HG03175 (cell line): ENCODE measurements at regions not wholly inside any gene's neighbourhood (a gene's known extent, or its start where the extent isn't known, plus 50 kb on each side); places are given as distances from the start of the nearest gene placed in this dataset.

ENCODE experiments used
- ATAC-seq: cut with Tn5 transposase; IDR thresholded peaks from one replicate; pipeline ENCODE4 v1.9.1; 2021; ENCODE audit warnings: mild to moderate bottlenecking, moderate library complexity; ENCODE audit not compliant: unreplicated experiment

DNA sequence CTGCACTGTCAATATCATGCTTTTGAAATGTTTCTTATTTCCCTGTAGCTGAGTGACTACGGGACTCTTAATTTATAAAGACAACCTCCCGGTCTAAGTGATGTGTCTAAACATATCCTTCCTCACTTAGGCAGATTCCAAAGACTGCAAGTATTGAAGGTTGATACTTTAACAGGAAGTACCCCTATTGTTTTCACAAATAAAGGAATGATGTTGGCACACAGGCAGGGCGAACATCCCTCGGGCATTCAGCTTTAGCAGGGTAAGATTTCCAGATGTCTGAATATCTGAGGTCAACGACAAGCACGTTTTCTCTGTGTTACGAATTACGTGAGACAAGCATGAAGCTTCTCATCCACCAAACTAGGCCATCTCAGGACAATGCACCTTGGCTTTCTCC lies 638.0 kb upstream of the FRG1 start:
- no peak for ATAC-seq

DNA sequence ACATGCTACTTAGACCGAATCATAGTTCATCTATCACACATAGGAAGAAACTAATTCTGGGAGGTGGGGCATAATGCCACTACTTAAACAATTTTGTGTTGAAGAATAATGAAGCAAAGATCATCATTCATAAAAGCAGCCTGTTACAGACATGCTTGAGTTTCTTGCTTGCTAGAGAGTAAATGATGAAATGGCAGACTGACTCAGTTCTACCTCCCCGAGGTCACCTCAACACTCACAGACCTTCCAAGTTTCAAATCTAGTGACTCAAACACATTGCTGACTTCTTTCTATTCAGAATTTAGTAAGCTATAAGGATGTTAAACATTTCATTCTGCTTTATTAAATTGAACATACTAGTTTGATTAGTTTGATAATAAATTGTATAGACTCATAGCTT lies 636.5 kb upstream of the FRG1 start:
- no peak for ATAC-seq

DNA sequence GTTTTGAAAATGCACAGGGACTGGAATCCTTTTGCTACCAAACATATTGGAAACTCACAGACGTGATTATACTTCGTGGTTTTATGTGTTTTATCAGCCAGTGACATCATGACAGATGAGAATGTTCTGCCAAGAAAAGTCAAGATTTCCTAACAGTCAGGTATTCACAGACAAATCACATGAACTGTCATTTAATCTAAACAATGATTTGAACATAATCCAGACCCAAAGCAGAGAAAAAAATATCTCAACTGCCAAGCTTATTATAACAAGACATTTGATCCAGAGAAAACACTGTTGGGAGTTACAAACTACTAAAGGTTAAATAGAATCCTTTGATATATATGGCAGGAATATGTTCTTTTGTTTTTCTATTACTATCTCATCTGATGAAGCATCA lies 635.9 kb upstream of the FRG1 start:
- no peak for ATAC-seq

DNA sequence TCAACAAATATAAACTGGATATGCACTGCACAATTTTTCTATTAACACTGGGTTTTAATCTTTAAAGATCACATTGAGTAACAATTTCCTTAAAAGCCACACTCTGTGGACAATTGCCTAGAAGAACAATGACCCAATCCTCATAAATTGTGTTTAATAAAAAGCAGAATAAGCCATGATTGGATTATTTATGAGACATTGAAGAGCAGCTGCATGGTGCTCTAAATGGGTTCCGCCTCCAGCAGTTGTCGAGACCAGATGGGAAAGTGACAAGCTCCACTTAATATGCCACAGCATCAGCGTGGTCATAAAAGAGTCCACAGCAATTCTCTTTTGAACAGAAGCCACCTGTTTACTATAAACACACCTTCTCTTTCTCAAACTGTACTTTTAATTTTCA lies 635.2 kb upstream of the FRG1 start:
- no peak for ATAC-seq

DNA sequence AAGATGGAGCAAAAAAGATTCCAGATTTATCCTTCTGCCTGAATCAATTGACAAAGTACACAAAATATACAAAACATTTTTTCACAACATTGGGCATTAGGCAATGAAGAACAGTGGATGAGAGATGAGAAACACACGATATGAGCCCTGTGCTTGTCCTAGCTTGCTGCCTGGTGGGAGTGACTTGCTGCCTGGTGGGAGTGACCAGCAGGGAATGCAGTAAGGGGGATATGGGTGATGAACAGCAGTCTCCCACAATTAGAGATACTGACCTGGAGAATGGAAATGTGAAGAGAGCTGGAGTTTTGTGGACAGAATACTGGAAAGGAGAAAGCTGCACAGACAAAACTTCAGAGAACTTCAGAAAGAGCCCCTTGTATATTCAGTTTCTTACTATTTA lies 629.4 kb upstream of the FRG1 start:
- no peak for ATAC-seq

DNA sequence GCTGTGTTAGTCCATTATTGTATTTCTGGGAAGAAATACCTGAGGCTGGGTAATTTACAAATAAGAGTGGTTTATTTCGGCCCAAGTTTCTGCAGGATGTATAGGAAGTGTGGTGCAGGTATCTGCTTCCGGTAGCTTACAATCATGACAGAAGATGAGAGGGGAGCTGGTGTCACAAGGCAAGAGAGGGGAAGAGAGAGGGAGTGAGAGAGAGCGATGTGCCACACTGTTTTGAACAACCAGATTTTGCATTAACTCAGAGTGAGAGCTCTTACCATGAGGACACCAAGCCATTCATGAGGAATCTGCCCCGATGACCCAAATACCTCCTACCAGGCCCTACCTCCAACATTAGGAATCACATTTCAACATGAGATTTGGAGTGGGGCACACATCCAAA lies 627.6 kb upstream of the FRG1 start:
- ATAC-seq = no peak

DNA sequence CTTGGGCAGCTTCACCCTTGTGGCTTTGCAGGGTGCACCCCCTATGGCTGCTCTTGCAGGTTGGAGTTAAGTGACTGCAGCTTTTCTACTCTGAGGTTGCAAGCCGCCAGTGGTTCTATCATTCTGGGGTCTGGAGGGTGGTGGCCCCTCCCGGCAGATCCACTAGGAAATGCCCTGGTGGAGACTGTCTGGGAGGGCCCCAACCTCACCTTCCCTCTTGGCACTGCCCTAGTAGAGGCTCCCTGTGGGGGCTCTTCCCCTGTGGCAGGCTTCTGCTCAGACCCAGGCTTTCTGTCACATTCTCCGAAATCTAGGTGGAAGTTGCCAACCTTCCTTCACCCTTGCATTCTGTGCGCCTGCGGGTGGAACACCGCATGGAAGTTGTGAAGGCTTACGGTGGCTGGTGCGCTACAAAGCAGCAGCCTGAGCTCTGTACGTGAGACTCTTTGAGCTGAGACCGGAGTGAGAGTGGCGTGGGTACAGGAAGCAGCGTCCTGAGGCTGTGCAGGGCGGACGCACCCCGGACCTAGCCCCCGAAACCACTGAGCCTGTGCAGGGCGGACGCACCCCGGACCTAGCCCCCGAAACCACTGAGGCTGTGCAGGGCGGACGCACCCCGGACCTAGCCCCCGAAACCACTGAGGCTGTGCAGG lies 626.7 kb upstream of the FRG1 start:
- no peak for ATAC-seq

DNA sequence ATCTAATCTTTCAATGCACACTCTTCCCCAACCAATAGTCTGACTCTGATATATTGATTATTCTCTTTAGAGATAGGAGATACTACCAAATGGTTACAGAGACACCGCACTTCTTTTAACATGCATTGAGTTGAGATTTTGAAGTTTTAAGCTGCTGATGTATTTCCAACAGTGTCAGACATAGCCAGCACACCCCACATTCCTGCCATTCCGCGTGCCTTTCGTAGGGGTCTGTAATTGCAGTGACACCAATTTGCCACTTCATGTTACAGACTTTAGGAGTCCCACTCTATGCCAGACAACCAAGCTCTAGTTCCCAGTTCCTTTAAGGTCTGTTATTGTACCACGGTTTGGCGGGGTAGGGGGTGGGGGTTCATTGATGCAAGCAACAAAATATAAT lies 618.2 kb upstream of the FRG1 start:
- no peak for ATAC-seq

DNA sequence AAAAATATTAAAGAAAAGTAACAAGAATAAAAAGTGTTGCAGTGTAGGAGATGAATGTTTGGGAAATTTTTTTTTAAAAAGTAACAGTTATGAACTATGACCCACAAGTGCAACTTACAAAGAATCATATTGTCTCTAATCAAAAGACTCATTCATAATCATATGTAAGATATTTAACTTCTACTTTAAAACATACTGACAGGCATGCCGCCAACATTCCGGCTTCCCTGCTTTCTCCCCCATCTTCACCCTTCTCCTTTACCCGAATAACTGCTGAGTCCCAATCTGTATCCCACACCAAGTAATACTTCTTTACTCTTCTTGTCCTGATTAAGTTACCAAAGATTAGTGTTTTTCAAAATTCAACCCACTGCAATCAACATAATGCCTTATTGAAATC lies 598.8 kb upstream of the FRG1 start:
- no peak for ATAC-seq

DNA sequence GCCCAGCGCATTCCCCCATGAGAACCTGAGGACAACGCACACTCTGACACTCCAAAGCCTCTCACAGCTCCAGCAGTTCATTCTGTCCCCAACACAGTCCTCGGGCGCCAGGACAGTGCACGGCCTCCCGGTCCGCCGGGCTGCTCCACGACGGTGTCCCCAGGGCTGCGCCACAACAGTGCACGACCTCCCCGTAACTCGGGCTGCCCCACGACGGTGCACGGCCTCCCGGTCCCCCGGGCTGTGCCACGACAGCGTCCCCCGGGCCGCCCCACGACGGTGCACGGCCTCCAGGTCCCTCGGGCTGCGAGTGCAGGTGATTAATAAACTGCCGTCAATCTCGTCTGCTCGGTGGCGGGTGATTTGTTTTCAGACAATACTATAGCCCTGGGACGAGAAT lies 585.1 kb upstream of the FRG1 start:
- no peak for ATAC-seq

DNA sequence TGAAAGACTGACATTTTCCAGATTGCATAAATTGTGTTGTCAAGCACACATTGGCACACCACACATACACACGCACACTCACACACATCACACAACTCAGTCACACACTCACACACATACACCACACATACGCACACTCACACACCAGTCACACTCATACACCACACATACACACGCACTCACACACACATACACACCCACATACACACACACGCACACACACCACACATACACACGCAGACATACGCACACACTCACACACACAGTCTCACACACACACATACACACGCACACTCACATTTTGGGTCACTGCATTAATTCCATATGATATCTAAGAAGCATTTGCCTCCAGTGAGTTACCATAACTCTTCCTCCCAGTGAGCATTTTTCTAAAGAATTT lies 578.3 kb upstream of the FRG1 start:
- ATAC-seq = no peak

DNA sequence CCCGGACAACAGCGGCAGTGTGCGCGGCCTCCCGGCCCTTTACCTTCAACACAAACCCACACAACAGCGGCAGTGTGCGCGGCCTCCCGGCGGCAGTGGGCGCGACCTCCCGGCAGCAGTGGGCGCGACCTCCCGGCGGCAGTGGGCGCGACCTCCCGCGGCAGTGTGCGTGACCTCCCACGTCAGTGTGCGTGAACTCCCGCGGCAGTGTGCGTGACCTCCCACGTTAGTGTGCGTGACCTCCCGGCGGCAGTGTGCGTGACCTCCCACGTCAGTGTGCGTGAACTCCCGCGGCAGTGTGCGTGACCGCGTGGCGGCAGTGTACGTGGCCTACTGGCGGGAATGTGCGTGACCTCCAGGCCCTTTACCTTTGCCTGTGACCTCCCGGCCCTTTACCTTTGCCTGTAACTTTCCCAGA lies 576.6 kb upstream of the FRG1 start:
- no peak for ATAC-seq

DNA sequence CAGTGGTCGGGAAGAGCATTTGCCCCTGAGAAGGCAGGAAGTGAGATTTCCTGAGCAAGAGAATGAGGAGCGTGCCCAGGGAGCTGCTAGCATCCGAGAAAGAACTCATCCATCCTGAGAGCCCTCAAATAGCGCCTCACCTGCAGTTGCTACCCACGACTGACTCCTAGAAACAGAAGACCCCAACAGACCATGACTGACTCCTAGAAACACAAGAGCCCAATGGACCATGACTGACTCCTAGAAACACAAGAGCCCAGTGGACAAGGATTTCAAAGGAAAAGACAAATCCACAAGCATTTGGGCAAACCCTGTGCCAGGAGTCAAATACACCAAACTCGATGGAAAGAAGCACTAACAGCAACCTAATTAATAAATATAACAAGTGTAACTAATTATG lies 575.2 kb upstream of the FRG1 start:
- no peak for ATAC-seq

DNA sequence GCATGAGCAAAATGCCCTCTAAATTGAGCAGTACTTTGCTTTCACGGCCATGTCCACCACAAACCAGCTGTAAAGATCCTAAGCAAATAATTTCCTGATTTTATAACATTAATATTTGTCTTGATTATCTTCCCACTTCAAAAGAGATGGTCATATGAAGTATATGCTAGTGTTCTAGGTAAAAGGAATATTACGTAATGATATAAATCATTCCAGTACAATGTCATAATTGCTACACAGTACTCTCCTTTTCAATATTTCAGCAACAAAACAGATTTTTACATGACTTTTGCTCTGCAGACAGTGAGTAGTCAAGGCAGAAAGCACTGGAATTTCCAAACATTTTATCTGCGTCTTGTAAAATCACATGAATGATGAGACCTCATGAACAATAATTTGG lies 572.8 kb upstream of the FRG1 start:
- no peak for ATAC-seq

DNA sequence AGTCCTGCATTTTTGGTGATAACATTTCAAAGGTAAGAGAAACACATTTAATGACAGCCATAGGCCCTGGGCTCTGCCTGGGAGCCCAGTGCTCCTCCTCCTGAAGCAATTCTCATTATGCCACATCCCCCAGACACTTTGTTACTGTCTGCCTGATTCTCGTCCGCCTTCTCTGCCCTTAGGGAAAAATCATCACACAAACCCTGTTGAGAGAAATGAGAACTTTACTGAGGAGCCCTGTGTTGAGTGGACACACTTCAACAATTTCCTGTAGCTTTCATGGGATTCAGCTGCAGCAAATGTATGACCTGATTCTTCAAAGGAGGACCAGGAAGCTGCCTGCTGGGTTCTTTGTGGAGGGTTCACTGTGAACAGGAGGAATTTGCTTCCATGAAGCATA lies 566.5 kb upstream of the FRG1 start:
- no peak for ATAC-seq

DNA sequence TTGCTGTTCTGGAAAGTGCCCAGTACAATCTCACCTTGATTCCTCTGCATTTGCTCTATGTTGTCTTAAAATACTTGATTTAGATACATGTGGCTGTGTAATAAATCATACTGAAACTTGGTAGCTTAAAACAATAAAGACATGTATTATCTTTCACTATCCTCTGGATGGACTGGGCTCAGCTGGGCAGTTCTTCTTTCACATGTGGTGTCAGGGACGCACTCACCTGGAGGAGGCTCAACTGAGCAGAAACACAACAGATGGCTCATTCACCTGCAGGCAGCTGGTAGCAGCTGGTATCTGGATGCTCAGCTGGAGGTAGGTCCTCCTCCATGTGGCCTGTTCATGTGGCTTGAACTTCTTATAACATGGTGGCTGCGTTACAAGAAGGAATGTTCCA lies 563.8 kb upstream of the FRG1 start:
- ATAC-seq = no peak

DNA sequence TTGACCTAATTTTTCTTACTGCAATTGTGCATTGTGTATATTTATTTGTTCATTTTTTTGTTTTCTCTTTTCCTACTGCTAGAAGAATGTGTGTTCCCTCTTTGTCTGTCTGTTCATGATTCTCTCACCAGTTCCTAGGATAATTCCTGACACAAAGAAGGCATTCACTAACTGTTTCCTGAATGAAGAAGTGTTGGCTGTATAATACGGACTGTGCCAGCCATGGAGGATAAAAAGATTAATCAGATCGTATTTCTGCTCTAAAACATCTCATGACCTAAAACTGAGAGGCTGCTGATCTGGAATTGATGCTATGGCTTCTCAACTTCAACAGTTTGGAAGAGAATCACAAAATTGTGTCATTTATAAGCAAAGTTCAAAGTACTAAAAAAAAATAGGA lies 563.1 kb upstream of the FRG1 start:
- no peak for ATAC-seq

DNA sequence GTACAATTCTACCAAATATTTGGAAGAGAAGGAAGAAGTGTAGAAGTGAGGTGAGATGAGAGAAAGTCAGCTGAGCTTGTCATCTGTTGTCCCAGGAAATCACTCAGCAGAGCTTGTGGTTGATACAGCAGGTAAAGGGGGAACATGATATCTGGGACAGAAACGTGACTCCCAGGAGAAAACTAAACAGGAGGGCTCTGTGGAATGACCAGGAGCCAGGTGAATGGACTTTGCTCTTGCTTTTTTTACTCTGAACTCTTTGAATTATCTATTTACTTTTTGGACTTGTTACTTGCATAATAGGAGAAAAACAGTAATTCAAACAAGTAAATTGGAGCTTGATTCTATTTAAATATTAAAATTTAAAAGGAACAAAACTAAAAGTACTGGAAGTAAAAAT lies 555.6 kb upstream of the FRG1 start:
- ATAC-seq = no peak

DNA sequence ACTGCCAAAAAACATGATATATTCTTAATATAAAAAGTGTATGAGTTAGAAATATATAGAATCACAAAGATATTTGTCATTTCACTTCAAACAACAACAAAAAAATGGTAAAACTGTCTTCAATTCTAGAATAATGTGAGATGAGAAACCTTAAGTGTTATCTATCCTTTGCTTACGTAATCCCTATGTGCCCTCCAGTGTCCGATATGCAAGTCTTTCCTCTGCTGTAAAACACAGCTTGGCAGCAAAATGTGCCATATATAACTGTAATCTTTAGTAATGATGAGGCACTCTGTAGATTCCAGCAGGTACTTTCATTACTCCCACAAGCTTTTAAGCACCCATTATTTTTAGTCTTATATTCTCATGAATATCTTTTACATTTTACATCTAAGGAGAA lies 555.1 kb upstream of the FRG1 start:
- no peak for ATAC-seq

DNA sequence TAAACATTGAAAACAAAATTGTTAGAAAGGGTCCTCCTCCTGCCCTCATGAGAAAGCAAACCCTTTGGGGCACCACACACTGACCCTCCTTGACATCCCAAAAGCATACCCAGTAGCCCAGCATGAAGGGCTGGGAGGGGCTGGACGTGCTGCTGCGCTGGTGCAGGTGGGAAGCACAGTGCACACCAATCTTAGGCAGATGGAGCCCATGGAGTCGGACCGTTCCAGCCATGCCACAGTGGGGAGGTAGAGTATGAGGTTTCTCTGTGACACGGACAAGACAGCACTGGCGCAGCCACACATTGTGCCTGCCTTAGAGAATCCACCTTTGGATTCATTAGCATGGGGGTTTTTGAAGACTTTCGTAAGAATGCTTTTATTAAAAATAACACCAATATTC lies 544.2 kb upstream of the FRG1 start:
- ATAC-seq = no peak

DNA sequence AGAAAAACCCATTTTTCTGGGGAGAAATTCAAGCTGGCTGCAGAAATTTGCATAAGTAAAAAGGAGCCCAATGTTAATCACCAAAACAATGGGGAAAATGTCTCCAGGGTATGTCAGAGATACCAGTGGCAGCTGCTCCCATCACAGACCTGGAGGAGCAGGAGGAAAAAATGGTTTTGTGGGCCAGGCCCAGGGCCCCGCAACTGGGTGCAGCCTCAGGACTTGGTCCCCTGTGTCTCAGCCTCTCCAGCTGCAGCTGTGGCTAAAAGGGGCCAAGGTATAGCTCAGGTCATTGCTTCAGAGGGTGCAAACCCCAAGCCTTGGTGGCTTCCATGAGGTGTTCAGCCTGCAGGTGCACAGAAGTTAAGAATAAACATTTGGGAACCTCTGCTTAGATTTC lies 536.4 kb upstream of the FRG1 start:
- no peak for ATAC-seq

DNA sequence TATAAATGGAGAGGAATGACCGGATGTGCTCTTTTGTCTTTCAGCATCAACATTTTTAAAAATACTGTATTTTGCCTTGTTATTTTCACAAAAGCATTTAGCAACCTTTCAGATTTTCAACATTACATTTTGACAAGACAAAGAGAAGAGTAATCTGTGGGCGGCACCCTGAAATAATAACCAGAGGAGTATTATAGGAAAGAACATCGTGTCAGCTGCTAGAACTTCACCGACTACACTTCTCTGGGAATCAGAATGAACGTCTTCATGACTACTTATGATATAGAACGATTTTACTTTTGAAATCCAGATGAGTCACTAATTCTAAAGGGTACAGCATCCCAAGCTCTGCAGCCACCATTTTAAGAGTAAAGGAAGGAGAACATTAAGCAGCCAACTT lies 531.5 kb upstream of the FRG1 start:
- no peak for ATAC-seq

DNA sequence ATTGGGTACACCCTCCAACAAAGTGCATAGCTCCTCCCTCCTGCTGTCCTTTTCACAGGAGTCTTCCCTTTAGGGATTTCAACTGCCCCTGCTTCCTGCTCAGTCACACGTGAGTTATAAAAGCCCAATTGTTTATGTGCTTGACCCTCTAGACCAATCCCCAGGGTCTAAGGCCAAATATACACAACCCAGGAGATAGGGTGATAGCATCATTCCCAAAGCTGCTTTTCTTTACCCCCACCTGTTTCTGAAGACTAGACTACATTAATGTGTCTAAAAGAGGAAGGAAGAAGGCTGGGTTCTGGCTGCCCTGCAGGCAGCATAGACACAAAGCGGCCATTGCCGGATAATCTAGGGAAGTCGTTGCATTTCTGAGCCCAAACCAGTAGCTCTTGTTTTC lies 526.7 kb upstream of the FRG1 start:
- ATAC-seq = no peak

DNA sequence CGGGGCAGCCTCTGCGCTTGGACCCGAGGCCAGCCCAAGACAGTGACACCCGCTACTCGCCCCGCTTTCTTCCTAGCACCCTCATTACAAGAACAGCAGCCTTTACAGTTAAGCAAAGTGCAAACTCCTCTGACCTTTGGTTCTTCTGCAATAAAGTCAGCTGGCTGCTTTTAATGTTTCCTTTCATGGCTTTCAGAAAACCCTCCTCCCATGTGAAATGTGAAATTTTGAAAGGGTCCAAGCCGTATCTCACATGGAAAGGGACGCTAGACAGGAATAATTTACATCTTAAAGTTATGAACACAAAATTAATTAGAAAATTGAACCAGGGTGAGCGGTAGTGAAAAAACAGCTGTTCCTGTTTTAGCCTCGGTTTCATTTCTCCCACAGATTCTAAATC lies 520.1 kb upstream of the FRG1 start:
- ATAC-seq = no peak
